A673 (cell line): ENCODE measurements at regions not wholly inside any gene's neighbourhood (a gene's known extent, or its start where the extent isn't known, plus 50 kb on each side); places are given as distances from the start of the nearest gene placed in this dataset.
"Not testable (repeated sequence)": the region's sequence is repeated elsewhere in the genome, so short reads cannot be mapped to it uniquely, and the experiment has no call there.

Experiments used
- BruUV-seq: library from RNA; stranded (reverse); fragments of 400-500 nt; replicated peaks from 2 replicates; lab custom pipeline; 2021; lab: Mats Ljungman, UMichigan
- CTCF ChIA-PET: fragments of 300-600 bp; sonication (Branson Sonifier 250); formaldehyde crosslinking; loops from one replicate; lab custom pipeline; 2022; ENCODE audit warnings: antibody characterized with exemption; lab: Charles Lee
- POLR2A ChIA-PET: fragments of 300-600 bp; sonication (Branson Sonifier 250); formaldehyde crosslinking; loops from one replicate; lab custom pipeline; 2022; ENCODE audit warnings: antibody characterized with exemption; ENCODE audit not compliant: low non-redundant PET; lab: Charles Lee
- DNase-seq: peaks from one replicate; pipeline ENCODE4 v3.0.0-alpha.2; 2015; ENCODE audit warnings: low spot score
- H3K27ac ChIP-seq: fragments of 200-600 bp; sonication (generic); 2 replicates; pipeline ENCODE4 v1.5.1; 2016; ENCODE audit warnings: mixed run types, low read depth, mild to moderate bottlenecking, mixed read lengths, antibody characterized with exemption, low read length; ENCODE audit not compliant: poor library complexity, severe bottlenecking
- H3K27me3 ChIP-seq: fragments of 200-600 bp; sonication (generic); replicated peaks from 2 replicates; pipeline ENCODE4 v1.6.1; 2017; ENCODE audit warnings: mixed run types, low read depth, mild to moderate bottlenecking, mixed read lengths, antibody characterized with exemption, low read length; ENCODE audit not compliant: insufficient read depth, poor library complexity
- H3K36me3 ChIP-seq: fragments of 200-600 bp; sonication (generic); 2 replicates; pipeline ENCODE4 v1.6.1; 2016; ENCODE audit warnings: mixed run types, mild to moderate bottlenecking, mixed read lengths, antibody characterized with exemption, low read length; ENCODE audit not compliant: insufficient read depth, poor library complexity, severe bottlenecking
- H3K4me1 ChIP-seq: fragments of 200-600 bp; sonication (generic); 2 replicates; pipeline ENCODE4 v1.6.1; 2017; ENCODE audit warnings: mixed run types, mild to moderate bottlenecking, mixed read lengths, antibody characterized with exemption, low read length; ENCODE audit not compliant: insufficient read depth, poor library complexity, severe bottlenecking
- H3K4me3 ChIP-seq: fragments of 200-600 bp; sonication (generic); 2 replicates; pipeline ENCODE4 v1.5.1; 2016; ENCODE audit warnings: low read depth, mixed run types, mild to moderate bottlenecking, mixed read lengths, low read length; ENCODE audit not compliant: poor library complexity, severe bottlenecking
- H3K9me3 ChIP-seq: fragments of 200-600 bp; sonication (generic); 2 replicates; pipeline ENCODE4 v1.6.1; 2016; ENCODE audit warnings: mixed run types, low read depth, mild to moderate bottlenecking, mixed read lengths, antibody characterized with exemption, low read length; ENCODE audit not compliant: poor library complexity, severe bottlenecking
- CTCF ChIP-seq: fragments of 300-800, 200-600 bp; sonication (generic); conservative IDR thresholded peaks from 2 replicates; pipeline ENCODE4 v1.5.1; 2017; ENCODE audit warnings: low read depth, mild to moderate bottlenecking, antibody characterized with exemption, low read length, moderate library complexity, mixed read lengths
- EZH2 ChIP-seq: fragments of 200-600 bp; sonication (generic); IDR thresholded peaks from 2 replicates; pipeline ENCODE4 v1.6.1; 2017; ENCODE audit warnings: borderline replicate concordance, low read depth, mild to moderate bottlenecking, mixed read lengths, antibody characterized with exemption, low read length; ENCODE audit not compliant: poor library complexity, severe bottlenecking
- intact Hi-C: fragments of 100-400 bp; cut with micrococcal nuclease; formaldehyde crosslinking; loops from one replicate; pipeline ENCODE4 v1.10.0; 2022; ENCODE audit not compliant: unreplicated experiment

GRCh38 chrX:121876305-121876704 lies 828.9 kb downstream of the GLUD2 start:
- Histone ChIP-seq H3K27me3 (no peaks in the 10 kb centered on the region), H3K27ac (no peak overlapping the region), H3K4me3 (no peak overlapping the region), H3K4me1 (peaks cover 10% of the 10 kb centered on the region), H3K9me3 (no peaks in the 10 kb centered on the region), H3K36me3 (no peaks in the 10 kb centered on the region)
- no peak for TF ChIP-seq EZH2
- no peak for TF ChIP-seq CTCF
- ChIA-PET CTCF (no interaction called here), POLR2A (no interaction called here)
- DNase-seq: peak; percentile 62
- intact Hi-C loops: no loop called here
- no TSS peak for BruUV-seq

- intact Hi-C loops, H3K27ac ChIP-seq, H3K27me3 ChIP-seq, H3K4me3 ChIP-seq, H3K9me3 ChIP-seq, DNase-seq, H3K36me3 ChIP-seq, BruUV-seq, POLR2A ChIA-PET, CTCF ChIA-PET: not testable (repeated sequence)
- H3K4me1 ChIP-seq: peaks cover 10% of the 10 kb centered on the region
Measured at GRCh38 chrX:121877337-121877736, 829.9 kb downstream of the GLUD2 start.

DNA sequence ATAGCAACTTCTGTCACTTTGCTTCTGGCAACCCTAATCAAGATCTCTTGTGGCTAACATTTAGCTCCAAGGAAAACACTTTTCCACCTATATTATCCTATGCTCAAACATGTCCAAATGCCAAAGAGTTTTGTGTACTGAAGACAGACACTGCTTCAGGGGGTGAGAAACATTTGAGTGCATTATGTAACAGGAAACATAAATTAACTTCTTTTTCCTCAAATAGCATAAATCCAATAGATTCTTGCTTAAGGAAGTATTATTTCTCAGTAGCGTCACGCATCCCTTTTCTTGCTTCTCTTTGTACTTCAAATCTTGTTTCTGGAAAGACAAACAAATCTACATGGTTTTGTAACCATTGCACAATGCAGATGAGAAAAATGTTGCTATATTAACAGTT lies 839.1 kb downstream of the GLUD2 start:
- no peak for TF ChIP-seq CTCF
- TF ChIP-seq EZH2: no peak
- no TSS peak for BruUV-seq
- ChIA-PET CTCF (no interaction called here), POLR2A (no interaction called here)
- no peaks in the 10 kb centered on the region for H3K27me3 ChIP-seq
- intact Hi-C loops: no loop called here
- H3K4me1 ChIP-seq: peaks cover 9% of the 10 kb centered on the region
- H3K27ac ChIP-seq: peak overlapping the region; percentile 59
- no peaks in the 10 kb centered on the region for H3K9me3 ChIP-seq
- DNase-seq: peak; percentile 82
- no peaks in the 10 kb centered on the region for H3K36me3 ChIP-seq
- H3K4me3 ChIP-seq: no peak overlapping the region

- Histone ChIP-seq H3K36me3 (no peaks in the 10 kb centered on the region), H3K4me1 (no peaks in the 10 kb centered on the region), H3K27ac (no peak overlapping the region), H3K27me3 (no peaks in the 10 kb centered on the region), H3K9me3 (no peaks in the 10 kb centered on the region), H3K4me3 (no peak overlapping the region)
- ChIA-PET POLR2A (no interaction called here), CTCF (no interaction called here)
- no TSS peak for BruUV-seq
- no peak for DNase-seq
- intact Hi-C loops: no loop called here
- TF ChIP-seq EZH2 (no peak), CTCF (no peak)
Measured at GRCh38 chrX:121894756-121895155, 847.3 kb downstream of the GLUD2 start.
